ENCODE measurements at regions not wholly inside any gene's neighbourhood (a gene's known extent, or its start where the extent isn't known, plus 50 kb on each side); places are given as distances from the start of the nearest gene placed in this dataset.
"Not testable (repeated sequence)": the region's sequence is repeated elsewhere in the genome, so short reads cannot be mapped to it uniquely, and the experiment has no call there.

DNA sequence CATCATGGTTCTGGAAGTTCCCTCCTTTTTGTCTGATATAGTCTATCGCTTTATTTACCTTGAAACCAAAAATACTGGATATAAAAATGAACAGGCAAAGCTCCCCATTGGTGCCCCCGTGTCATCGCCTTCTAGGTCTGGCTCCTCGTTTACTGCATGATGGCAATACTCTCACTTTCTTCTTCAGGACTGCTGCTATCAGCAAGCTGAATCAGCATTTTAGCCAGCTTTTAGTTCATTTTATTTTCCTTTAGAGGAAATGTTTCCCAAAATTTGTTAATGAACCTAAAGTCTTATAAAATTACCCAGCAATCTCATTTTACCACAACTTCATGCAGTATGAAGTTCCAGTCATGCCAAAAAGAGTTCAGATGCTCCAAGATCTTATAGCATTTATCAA lies 80.5 kb downstream of the ZIC3 start:
- DNase-seq (ENCODE audit: low spot score) = no peak

- DNase-seq (ENCODE audit: low spot score) = no peak
These were observed 85.7 kb downstream of the ZIC3 start for GRCh38 chrX:137651647-137652046.

GRCh38 chrX:137652086-137652485 lies 86.2 kb downstream of the ZIC3 start:
- no peak for DNase-seq (ENCODE audit: low spot score)

DNA sequence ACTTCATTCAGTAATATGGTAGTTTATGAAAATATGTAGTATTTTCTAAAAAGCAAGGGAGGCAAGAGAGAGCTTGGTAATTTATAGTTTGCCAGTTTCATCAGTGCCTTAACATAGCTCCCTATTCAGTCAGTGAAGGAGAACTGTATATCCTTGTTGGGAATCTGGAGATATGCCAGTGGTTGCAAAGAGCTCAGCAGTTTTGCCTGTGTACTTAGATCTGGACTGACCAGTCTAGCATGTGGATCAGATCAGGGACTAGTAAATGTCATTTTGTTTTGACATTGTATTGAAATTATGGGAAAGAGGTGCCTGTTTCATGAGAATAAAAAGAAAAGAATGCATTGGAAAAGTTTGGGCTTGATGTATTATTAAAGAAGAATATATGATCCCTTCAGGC lies 88.6 kb downstream of the ZIC3 start:
- DNase-seq (ENCODE audit: low spot score) = no peak

- no peak for DNase-seq (ENCODE audit: low spot score)
These were observed 101.8 kb downstream of the ZIC3 start for GRCh38 chrX:137667776-137668175.

- no peak for DNase-seq (ENCODE audit: low spot score)
These were observed 118.7 kb downstream of the ZIC3 start for GRCh38 chrX:137684591-137684990.

- DNase-seq (ENCODE audit: low spot score) = no peak
These were observed 129.5 kb downstream of the ZIC3 start for GRCh38 chrX:137695417-137695816.

DNA sequence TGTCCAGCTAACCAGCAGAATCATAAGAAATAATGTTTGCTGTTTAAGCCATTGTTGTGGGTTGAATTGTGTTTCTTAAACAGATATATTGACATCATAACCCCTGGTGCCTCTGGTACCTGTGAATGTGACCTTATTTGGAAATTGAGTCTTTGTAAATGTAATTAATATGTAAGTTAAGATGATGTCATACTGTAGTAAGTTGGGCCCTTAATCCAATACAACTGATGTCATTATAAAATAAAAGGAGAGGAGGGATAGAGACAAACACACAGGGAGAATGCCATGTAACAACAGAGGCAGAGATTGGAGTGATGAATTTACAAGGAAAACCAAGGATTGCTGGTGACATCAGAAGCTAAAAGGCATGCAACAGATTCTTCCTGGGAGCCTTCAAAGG lies 141.4 kb downstream of the ZIC3 start:
- DNase-seq (ENCODE audit: low spot score) = no peak

DNA sequence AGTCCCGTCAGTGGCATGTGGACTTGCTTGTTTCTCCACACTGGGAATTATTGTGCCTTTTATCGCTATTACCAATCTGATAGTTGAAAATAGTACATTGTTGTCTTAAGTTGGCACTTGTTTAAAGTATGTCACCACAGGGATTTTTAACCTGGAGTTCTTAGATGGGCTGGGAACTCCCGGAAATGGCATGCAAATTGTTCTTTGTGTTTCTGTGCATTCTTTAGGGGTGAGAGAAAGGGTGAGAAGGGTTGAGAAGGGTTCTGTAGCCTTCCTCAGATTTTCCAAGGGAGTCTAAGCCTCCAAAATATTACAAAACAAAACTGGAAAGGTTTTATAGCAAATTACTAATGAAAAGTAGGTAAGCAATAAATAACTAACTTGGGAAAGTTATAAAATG lies 176.9 kb downstream of the ZIC3 start:
- no peak for DNase-seq (ENCODE audit: low spot score)

DNA sequence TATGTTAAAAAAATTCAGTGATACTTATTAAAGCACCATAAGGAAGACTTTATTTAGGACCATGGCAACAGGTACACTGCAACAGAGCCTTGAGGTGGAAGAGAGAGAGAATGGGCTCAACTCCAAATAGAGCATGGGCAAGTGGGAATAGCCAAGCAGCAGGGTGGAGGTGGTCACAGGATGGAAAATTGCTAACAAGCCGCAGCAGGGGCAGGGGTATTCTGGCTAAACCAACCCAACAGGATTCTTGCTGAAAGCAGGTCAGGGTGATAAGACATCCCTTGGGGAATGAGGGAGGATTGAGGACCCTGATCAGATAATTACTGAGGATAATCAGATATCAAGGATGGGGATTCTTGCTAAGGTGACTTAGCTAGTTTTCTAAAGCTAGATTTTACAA lies 177.5 kb downstream of the ZIC3 start:
- DNase-seq (ENCODE audit: low spot score) = no peak

GRCh38 chrX:137746289-137746688 lies 180.4 kb downstream of the ZIC3 start:
- no peak for DNase-seq (ENCODE audit: low spot score)

- DNase-seq (ENCODE audit: low spot score) = no peak
These were observed 181.5 kb downstream of the ZIC3 start for GRCh38 chrX:137747244-137748043.

DNA sequence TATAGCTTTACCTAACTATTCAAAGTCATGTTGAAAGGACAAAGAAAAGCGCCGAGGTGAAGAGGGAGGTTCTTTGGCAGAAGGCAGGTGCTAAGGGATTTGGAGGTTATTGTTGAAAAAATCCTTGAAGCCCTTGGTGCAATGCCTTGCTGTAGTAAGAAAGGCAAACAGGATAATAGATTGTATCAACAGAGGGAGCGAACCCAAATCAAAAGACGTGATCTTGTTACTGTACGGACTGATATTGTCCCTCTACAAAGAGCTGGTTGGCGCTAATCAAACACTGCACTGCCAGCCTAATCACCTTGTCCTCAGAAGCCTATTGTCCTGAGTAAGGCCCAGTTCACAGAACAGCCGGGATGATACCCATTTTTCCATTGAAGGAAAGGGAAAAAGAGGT lies 182.9 kb downstream of the ZIC3 start:
- no peak for DNase-seq (ENCODE audit: low spot score)

- no peak for DNase-seq (ENCODE audit: low spot score)
These were observed 183.3 kb downstream of the ZIC3 start for GRCh38 chrX:137749246-137749645.

- DNase-seq (ENCODE audit: low spot score) = no peak
These were observed 205.6 kb downstream of the ZIC3 start for GRCh38 chrX:137771537-137771936.

- no peak for DNase-seq (ENCODE audit: low spot score)
These were observed 226.3 kb downstream of the ZIC3 start for GRCh38 chrX:137792214-137792613.

DNA sequence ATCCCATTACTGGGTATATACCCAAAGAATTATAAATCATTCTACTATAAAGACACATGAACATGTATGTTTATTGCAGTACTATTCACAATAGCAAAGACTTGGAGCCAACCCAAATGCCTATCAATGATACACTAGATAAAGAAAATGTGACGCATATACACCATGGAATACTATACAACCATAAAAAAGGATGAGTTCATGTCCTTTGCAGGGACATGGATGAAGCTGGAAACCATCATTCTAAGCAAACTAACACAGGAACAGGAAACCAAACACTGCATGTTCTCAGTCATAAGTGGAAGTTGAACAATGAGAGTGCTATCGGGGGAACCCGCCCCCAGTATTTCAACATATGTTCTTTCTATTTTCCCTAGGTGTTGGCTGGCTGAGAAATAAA lies 232.0 kb downstream of the ZIC3 start:
- DNase-seq (ENCODE audit: low spot score) = not testable (repeated sequence)

GRCh38 chrX:137823257-137823656 lies 257.3 kb downstream of the ZIC3 start:
- no peak for DNase-seq (ENCODE audit: low spot score)

- DNase-seq (ENCODE audit: low spot score) = no peak
These were observed 281.4 kb downstream of the ZIC3 start for GRCh38 chrX:137847376-137847775.

DNA sequence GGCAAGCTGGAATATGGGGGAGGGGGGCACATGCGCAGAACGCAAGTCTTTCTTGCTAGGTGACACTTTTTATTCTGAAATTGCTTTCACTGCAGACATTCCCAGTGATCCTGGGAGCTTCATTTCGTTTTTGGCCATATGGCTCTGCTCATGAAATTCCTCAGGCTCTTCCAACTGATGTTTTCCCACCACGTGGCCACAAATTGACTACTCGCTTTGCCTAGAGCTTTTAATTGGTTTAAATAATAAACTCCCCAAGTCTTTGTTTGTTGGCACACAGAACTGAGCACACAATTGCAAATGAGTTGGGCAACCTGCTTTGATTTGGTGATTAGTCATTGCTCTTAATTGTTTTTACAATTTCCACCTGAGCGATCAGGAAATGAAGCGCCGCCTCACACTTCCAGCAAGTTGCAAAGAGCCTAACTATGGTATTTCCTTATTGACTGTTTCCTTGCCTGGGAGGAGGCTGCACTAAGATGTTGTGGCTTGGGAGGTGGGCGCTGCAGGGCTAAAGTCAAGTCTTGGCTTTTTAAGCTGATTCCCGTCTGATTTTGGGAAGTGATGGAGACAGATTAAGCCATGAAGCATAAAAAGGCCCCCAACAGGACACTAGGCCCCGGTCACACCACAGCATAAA lies 282.5 kb downstream of the ZIC3 start:
- no peak for DNase-seq (ENCODE audit: low spot score)

GRCh38 chrX:137852502-137852901 lies 286.6 kb downstream of the ZIC3 start:
- no peak for DNase-seq (ENCODE audit: low spot score)

DNA sequence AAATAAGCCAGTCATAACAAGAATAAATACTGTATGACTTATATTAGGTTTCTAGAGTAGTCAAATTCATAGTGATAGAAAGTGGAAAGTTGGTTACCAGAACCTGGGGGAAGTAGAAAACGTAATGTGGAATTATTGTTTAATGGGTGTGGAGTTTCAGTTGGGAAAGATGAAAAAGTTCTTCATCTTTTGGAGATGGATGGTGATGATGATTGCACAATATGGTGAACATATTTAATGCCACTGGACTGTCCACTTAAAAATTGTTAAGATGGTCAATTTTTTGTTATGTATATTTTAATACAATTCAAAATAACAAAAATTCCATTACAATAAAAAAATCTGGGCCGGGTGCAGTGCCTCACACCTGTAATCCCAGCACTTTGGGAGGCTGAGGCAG lies 289.6 kb downstream of the ZIC3 start:
- no peak for DNase-seq (ENCODE audit: low spot score)

- DNase-seq (ENCODE audit: low spot score) = no peak
These were observed 292.2 kb downstream of the ZIC3 start for GRCh38 chrX:137858106-137858505.

DNA sequence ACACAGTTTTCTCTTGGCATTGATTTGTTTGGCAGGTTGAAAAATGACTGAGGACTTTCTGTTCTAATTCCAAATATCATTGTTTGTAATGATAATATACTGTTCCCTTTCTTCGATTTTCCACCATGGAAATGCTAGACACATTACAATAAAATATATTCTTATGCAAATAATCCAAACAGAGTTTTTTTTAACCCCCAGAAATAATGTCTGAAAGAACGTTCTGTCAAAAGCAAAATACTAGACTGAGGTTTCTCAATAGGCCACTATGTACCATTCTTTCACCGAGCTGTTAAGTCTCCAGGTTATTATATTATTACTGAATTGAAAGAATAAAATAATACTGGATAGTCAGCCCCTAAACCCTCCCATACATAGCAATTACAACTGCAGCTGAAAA lies 312.5 kb downstream of the ZIC3 start:
- no peak for DNase-seq (ENCODE audit: low spot score)
